ENCODE measurements at regions not wholly inside any gene's neighbourhood (a gene's known extent, or its start where the extent isn't known, plus 50 kb on each side); places are given as distances from the start of the nearest gene placed in this dataset.
"Not testable (repeated sequence)": the region's sequence is repeated elsewhere in the genome, so short reads cannot be mapped to it uniquely, and the experiment has no call there.

- TF ChIP-seq CTCF, POLR2AphosphoS5 (IDR thresholded peaks at IDR 0.05): not testable (repeated sequence)
Measured at GRCh38 chr9:126077656-126078055, 249.0 kb upstream of the MVB12B start.
